WI38 (cell line): ENCODE measurements at regions not wholly inside any gene's neighbourhood (a gene's known extent, or its start where the extent isn't known, plus 50 kb on each side); places are given as distances from the start of the nearest gene placed in this dataset.

Experiments
- H3K4me3 ChIP-seq: 2 replicates; pipeline ENCODE4 v1.5.1; 2011; ENCODE audit warnings: low read depth, mild to moderate bottlenecking, control low read depth, low read length
- TF ChIP-seq, protein P1 (sequence below): IDR thresholded peaks from 2 replicates; pipeline ENCODE4 v1.5.1; 2012; ENCODE audit warnings: low read depth, mild to moderate bottlenecking, control low read depth, low read length

DNA sequence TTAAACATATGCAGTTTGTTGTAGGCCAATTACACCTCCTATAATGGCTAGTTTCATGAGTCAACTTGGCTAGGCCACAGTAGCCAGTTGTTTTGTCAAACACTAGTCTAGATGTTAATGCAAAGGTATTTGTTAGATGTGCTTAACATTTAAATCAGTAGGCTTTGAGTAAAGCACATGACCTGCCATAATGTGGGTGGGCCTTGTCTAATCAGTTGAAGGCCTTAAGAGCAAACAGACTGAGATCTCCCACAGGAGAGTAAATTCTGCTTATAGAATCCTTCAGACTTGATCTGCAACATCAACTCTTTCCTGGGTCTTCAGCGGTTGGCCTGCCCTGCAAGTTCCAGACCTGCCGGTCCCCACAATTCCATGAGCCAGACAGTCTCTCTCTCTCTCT lies 1345.9 kb downstream of the BRD1 start:
- no peak overlapping the region for H3K4me3 ChIP-seq
- TF ChIP-seq, protein P1, sequence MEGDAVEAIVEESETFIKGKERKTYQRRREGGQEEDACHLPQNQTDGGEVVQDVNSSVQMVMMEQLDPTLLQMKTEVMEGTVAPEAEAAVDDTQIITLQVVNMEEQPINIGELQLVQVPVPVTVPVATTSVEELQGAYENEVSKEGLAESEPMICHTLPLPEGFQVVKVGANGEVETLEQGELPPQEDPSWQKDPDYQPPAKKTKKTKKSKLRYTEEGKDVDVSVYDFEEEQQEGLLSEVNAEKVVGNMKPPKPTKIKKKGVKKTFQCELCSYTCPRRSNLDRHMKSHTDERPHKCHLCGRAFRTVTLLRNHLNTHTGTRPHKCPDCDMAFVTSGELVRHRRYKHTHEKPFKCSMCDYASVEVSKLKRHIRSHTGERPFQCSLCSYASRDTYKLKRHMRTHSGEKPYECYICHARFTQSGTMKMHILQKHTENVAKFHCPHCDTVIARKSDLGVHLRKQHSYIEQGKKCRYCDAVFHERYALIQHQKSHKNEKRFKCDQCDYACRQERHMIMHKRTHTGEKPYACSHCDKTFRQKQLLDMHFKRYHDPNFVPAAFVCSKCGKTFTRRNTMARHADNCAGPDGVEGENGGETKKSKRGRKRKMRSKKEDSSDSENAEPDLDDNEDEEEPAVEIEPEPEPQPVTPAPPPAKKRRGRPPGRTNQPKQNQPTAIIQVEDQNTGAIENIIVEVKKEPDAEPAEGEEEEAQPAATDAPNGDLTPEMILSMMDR = no peak

DNA sequence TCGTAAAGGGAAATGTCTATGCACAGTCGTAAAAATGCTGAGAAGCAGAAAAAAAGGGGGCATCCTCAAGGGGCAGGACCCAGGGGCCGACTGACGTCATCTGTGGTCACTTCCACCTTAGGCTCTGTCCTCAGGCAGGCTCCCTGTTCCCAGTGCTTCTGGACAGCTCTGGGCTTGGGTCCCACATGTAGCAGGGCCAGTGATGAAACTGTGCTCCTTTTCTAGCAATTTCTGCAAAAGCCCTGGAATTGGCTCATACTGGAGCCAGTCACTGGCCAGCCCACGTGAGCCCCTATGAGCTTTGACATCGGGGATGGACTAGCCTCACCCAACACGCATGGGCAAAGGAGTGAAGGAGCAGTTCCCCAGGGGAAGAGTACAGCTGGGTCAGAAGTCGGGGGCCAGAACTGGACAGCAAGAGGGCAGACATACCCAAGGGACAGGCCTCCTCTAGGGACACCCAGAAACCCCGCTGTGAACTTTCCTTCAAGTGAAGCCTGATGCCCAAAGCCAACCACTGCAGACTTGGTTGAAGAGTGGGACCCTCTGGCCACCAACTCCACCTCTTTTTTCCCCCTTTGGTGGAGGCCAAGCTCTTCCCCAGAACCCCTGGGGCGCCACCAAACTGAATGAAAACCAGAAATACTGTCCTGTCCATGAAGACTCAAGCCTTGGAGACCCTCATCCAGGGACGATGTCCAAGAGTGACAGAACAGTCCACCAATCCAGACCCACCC lies 1349.0 kb downstream of the BRD1 start:
- TF ChIP-seq, protein P1 = no peak

DNA sequence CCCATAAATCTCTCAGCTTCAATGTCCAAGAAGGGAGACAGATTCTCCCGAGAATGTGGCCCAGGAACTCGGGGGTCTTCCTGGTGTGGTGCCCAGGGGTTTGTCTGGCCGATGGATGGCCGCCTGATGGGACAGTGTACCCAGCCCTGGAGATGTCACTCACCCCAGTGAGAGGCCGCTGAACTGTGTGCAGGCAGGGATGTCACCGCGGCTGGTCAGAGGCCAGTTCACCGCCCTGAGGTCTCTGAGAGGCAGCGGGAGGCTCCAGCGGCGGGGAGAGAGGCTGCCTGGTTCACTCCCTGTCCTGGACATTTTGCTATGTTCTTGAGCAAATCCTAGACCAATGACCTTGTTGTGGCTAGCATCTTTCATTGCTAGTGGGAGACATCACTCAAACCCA lies 1349.5 kb downstream of the BRD1 start:
- TF ChIP-seq, protein P1 = no peak

More for the DNA sequence above, 1349.0 kb downstream of the BRD1 start:
- no peak overlapping the region for H3K4me3 ChIP-seq

DNA sequence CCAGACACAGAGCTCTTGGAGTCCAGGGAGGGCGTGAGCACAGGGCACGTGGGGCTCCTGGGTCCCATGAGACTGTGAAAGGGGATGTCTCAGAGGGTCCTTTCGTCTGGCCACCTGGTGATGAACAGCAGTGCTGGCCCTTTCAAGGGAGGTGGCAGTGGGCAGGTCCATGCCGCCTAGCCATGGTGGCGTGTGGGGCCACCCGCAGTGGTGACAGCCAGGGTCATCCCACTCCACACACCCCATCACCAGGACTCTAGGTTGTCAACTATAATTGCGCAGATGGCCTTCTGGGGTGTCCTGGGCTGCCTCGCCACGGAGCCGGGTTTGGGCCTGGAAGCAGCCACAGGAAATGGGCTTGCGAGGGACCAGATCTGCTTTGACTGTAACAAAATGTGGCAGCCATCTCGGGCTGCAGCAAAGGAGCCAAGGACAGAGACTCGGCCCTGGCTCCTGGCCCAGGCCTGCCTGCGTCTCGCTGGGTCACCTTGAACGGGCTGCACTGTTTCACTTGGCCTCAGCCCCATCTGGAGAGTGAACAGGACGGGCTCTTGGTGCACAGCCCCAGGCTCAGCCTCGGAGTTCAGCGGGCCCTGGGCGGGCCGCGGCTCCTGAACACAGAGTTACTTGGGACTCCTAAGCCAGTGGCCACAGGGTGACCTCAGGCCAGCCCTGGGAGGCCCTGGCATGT lies 1350.5 kb downstream of the BRD1 start:
- H3K4me3 ChIP-seq = no peak overlapping the region
- TF ChIP-seq, protein P1 = no peak

More for the DNA sequence above, 1349.5 kb downstream of the BRD1 start:
- H3K4me3 ChIP-seq = no peak overlapping the region

DNA sequence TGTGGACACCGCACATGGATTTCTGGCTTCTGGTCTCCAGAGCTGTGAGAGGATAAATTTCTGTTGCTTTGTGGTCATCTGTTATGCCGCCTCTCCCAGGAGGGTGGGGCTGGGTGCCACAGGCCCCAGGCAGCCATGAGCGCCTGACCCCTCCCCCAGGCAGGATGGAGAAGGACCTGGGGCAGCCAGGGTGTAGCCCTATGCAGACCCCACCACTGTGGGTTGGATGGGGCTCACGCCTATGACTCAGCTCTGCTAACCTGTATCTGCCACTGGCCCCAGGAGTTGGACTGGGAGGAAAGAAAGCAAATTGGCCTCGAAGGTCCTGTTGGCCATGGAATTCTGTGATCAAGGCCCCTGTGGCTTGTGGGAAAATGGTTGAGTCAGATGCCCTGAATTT lies 1351.1 kb downstream of the BRD1 start:
- TF ChIP-seq, protein P1 = no peak

DNA sequence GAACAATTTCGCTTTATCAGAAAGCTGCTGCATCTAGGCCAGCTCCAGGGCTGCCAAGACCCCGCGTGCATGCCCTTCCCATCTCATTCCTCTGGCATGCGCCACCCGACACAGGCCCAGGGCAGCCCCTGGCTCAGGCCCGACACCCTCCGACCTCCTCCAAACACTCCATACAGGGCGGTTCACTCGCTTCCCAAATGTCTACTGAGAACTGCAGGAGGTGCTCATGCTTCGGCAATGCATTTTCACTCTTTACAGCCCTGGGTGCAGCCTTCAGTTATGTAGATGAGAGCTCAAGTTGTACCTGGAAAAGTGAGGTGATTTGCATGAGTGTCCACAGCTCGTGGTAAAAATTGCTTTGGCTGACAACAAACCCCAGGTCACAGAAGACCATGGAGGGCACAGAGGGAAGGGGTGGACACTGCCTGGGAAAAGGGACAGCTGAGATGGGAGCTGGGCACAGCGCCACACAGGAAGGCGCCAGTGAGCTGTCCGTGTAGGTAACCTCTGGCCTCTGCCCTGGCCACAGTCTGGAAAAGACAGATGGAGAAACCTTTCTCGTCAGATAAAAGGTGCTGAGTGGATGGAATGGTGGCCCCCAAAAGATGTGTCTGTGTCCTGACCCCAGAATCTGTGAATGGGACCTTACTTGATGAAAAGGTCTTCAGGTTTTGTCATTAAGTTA lies 1351.9 kb downstream of the BRD1 start:
- TF ChIP-seq, protein P1 = no peak
- H3K4me3 ChIP-seq = no peak overlapping the region

More for the DNA sequence above, 1351.1 kb downstream of the BRD1 start:
- no peak overlapping the region for H3K4me3 ChIP-seq
